ENCODE measurements at regions not wholly inside any gene's neighbourhood (a gene's known extent, or its start where the extent isn't known, plus 50 kb on each side); places are given as distances from the start of the nearest gene placed in this dataset.
"Not testable (repeated sequence)": the region's sequence is repeated elsewhere in the genome, so short reads cannot be mapped to it uniquely, and the experiment has no call there.

GRCh38 chr3:35446896-35447295, 192.4 kb upstream of the ARPP21 start:
- no peak for DNase-seq

- no peak for DNase-seq
Measured at GRCh38 chr3:35448121-35448520, 191.2 kb upstream of the ARPP21 start.

GRCh38 chr3:35448681-35449080, 190.6 kb upstream of the ARPP21 start:
- DNase-seq, result no peak

GRCh38 chr3:35454819-35455218, 184.5 kb upstream of the ARPP21 start:
- not testable (repeated sequence) for DNase-seq

GRCh38 chr3:35473956-35474355, 165.4 kb upstream of the ARPP21 start:
- no peak for DNase-seq

DNA sequence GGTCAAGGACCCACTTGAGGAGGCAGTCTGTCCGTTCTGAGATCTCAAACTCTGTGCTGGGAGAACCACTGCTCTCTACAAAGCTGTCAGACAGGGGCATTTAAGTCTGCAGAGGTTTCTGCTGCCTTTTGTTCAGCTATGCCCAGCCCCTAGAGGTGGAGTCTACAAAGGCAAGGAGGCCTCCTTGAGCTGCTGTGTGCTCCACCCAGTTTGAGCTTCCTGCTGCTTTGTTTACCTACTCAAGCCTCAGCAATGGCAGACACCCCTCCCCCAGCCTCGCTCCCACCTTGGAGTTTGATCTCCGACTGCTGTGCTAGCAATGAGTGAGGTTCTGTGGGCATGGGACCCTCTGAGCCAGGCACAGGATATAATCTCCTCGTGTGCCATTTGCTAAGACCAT, 156.8 kb upstream of the ARPP21 start:
- DNase-seq, result not testable (repeated sequence)

- DNase-seq, result no peak
Measured at GRCh38 chr3:35483131-35483530, 156.2 kb upstream of the ARPP21 start.

GRCh38 chr3:35484929-35485530, 154.3 kb upstream of the ARPP21 start:
- no peak for DNase-seq

GRCh38 chr3:35486295-35486694, 153.0 kb upstream of the ARPP21 start:
- DNase-seq, result no peak

DNA sequence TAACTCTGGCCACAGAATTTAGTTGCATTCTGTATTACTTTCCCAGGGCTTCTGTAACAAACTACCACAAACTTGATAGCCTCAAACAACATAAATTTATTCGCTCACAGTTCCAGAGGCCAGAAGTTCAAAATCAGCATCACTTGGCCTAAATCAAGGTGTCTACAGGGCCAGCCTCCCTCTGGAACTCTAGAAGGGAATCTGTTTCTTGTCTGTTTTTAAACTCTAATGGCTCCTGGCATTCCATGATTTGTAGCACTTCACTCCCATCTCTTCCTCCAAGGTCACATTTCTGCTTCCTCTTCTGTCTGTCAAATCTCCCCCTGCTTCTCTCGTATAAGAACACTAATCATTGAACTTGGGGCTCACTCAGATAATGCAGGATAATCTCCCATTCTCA, 151.9 kb upstream of the ARPP21 start:
- DNase-seq, result no peak

- no peak for DNase-seq
Measured at GRCh38 chr3:35488526-35488925, 150.8 kb upstream of the ARPP21 start.

- DNase-seq, result no peak
Measured at GRCh38 chr3:35492841-35493240, 146.5 kb upstream of the ARPP21 start.

GRCh38 chr3:35498506-35499210, 140.7 kb upstream of the ARPP21 start:
- no peak for DNase-seq

DNA sequence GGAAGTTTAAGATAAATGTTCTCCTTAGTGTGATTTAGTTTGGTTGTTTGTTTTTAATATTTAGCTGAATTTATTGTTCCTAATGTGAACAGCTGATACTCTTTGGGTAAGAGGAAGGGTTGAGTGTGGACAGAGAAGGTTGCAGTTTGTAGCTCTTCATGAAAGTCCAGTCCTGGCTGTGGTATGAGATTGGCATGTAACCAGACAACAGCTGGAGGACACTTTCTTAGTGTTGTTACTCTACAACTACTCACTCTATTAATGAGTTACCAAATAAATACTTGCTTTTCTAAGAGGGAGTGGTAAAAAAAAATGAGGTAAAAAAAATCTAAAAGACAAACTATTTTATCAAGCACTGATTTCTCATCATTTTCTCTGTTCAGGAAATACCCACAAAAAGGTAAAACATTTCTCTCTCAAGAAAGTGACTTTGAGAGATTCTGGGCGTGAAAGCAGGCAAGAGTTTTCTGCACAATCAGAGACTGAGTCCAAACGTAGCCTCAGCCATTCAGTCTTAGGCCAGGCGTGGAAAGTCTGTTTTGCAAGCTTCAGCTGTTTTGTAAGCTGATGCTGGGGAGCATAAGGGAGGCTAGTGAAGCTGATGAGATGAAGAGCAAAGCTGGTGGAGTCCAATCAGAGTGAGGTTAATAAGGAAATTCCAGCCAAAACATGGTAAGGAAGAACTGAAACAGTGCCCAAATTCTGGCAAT, 138.5 kb upstream of the ARPP21 start:
- no peak for DNase-seq

DNA sequence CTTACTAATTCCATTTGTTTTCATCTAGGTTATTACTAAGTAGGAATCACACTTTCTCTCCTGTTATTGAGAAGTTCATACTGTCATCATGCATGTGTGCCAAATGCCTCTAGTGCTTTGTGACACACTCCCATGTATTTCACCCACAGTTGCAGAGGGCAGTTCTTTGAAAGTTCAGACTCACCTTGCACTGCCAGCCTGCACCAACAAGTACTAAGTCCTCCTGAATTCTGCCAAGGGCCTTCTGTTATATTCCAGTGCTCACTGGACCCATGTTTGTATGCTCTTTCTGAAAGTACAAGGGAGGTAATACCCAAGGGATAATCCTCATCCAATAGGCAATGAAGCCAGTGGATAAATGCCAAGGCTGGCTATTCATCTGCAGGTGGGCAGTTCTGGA, 136.6 kb upstream of the ARPP21 start:
- no peak for DNase-seq

DNA sequence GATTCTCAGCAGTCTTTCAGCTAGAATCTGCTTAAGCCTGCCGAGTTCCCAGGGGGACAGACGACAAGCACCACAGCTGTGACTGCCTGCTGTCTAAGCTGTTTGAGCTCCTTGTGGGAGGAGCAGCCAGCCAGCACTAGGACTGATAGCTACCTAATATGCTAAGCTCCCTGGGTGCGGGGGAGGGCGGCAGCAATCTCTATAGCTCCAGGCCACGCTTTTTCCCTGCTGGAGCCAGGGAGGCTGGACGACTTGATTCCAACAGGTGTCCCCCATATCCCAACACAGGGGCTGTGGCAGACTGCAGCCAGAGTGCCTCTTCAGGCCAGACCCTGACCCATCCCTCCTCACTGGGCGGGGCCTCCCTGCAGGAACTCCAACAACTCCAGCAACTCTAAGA, 134.1 kb upstream of the ARPP21 start:
- DNase-seq, result no peak

DNA sequence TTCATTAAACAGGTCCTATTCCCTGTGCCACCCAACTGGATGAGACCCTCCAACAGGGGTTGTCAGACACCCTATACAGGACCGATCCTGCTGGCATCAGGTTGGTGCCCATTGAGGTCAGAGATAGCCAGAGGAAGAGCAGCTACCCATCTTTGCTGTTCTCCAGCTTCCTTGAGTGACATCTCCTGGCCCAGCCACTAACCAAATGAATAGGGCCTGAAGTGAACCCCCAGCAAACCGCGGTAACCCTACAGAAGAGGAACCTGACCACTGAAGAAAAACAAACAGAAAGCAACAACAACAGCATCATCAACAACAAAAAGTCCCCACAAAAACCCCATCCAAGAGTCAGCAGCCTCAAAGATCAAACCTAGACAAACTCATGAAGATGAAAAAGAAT, 133.6 kb upstream of the ARPP21 start:
- DNase-seq, result no peak

DNA sequence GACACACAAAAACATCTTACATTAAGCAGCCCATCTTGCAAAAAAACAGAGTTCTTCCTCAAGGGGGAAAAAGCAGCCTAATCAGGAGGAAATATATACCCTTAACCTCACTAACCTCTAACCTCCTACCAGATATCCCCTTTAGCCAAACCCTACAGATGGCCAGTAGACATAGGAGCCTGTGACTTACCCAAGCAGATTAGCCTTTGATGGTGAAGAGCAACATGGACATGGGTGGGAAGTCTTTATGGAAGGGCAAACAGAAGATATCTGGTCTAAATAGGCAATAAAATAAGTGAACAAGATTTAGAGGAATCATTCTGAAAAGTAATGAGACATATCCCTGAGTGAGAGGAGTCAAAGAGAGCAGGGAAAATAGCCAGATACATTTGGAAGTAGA, 119.4 kb upstream of the ARPP21 start:
- no peak for DNase-seq

- DNase-seq, result no peak
Measured at GRCh38 chr3:35521196-35521595, 118.1 kb upstream of the ARPP21 start.

DNA sequence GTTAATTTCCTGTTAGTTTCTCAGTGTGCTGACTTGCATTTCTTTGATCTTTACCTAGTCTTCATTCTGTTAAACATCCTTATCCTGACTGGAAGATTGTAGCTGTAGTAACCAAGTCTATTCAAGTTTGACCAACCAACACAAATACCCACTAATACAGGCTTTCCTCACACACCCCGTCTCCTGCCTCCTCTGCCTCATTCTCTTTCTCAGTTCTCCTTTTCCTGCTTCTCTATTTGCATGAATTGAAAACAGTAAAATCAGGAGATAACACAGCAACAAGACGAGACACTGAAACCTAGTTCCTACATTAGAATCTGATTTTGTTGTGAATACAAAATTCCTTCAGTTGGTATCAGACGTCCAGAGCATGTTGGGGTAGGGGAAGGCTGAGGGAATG, 116.9 kb upstream of the ARPP21 start:
- no peak for DNase-seq

- no peak for DNase-seq
Measured at GRCh38 chr3:35523074-35523473, 116.3 kb upstream of the ARPP21 start.

- no peak for DNase-seq
Measured at GRCh38 chr3:35523838-35524237, 115.5 kb upstream of the ARPP21 start.

DNA sequence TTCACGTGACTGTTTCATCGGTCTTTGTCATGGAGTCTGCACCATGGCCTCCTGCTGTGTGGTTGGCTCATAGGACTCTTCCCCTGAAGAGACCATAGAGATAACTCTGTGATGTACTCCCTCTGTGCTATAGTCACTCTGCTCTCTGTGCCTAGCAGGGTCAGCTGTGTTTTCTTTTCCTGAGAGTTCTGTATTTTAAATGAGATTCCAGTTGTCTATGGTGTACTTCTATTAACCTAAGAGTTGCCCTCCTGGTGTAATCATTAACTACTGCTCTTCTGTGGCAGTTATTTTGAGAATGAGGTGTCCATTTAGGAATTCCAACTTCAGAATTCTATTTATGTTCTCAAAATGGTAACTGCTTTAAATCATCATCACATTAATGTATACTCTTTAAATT, 114.5 kb upstream of the ARPP21 start:
- no peak for DNase-seq

- DNase-seq, result no peak
Measured at GRCh38 chr3:35528728-35529127, 110.6 kb upstream of the ARPP21 start.
